ENCODE measurements at regions not wholly inside any gene's neighbourhood (a gene's known extent, or its start where the extent isn't known, plus 50 kb on each side); places are given as distances from the start of the nearest gene placed in this dataset.

- no peaks in the 10 kb centered on the region for H3K4me1 Mint-ChIP-seq
- no peak overlapping the region for H3K27ac Mint-ChIP-seq
- H3K9me3 Mint-ChIP-seq: no peaks in the 10 kb centered on the region
- DNase-seq (ENCODE audit: low spot score in 2 of 2) (no peak), ATAC-seq (ENCODE audit: low read depth) (no peak)
- H3K36me3 Mint-ChIP-seq: no peaks in the 10 kb centered on the region
- H3K27me3 Mint-ChIP-seq: peaks cover 9% of the 10 kb centered on the region
- no peak overlapping the region for H3K4me3 Mint-ChIP-seq
Observed at GRCh38 chr4:121277194-121278105, 103.4 kb downstream of the QRFPR start.

- ATAC-seq (ENCODE audit: low read depth) (no peak), DNase-seq (ENCODE audit: low spot score in 2 of 2) (no peak)
- no peak overlapping the region for H3K4me3 Mint-ChIP-seq
- H3K27me3 Mint-ChIP-seq: peaks cover 11% of the 10 kb centered on the region
- no peaks in the 10 kb centered on the region for H3K36me3 Mint-ChIP-seq
- no peak overlapping the region for H3K27ac Mint-ChIP-seq
- H3K9me3 Mint-ChIP-seq: no peaks in the 10 kb centered on the region
- H3K4me1 Mint-ChIP-seq: no peaks in the 10 kb centered on the region
Observed at GRCh38 chr4:121273191-121273590, 107.6 kb downstream of the QRFPR start.

GRCh38 chr4:121272526-121272925 is 108.3 kb downstream of the QRFPR start:
- ATAC-seq (ENCODE audit: low read depth): no peak
- no peaks in the 10 kb centered on the region for H3K36me3 Mint-ChIP-seq

GRCh38 chr4:121270389-121270788 is 106.3 kb upstream of the TNIP3 start:
- ATAC-seq (ENCODE audit: low read depth) (no peak), DNase-seq (ENCODE audit: low spot score in 2 of 2) (no peak)
- no peak overlapping the region for H3K4me3 Mint-ChIP-seq
- no peak overlapping the region for H3K27ac Mint-ChIP-seq
- H3K9me3 Mint-ChIP-seq: no peaks in the 10 kb centered on the region
- no peaks in the 10 kb centered on the region for H3K36me3 Mint-ChIP-seq
- peaks cover 4% of the 10 kb centered on the region for H3K27me3 Mint-ChIP-seq
- H3K4me1 Mint-ChIP-seq: no peaks in the 10 kb centered on the region

More at GRCh38 chr4:121272526-121272925, 108.3 kb downstream of the QRFPR start:
- H3K4me1 Mint-ChIP-seq: no peaks in the 10 kb centered on the region
- peaks cover 8% of the 10 kb centered on the region for H3K27me3 Mint-ChIP-seq
- H3K9me3 Mint-ChIP-seq: no peaks in the 10 kb centered on the region
- no peak overlapping the region for H3K27ac Mint-ChIP-seq
- DNase-seq (ENCODE audit: low spot score in 2 of 2): no peak
- no peak overlapping the region for H3K4me3 Mint-ChIP-seq

- Mint-ChIP-seq H3K4me1 (no peaks in the 10 kb centered on the region), H3K36me3 (no peaks in the 10 kb centered on the region), H3K27me3 (peaks cover 3% of the 10 kb centered on the region), H3K27ac (no peak overlapping the region), H3K9me3 (no peaks in the 10 kb centered on the region), H3K4me3 (no peak overlapping the region)
- ATAC-seq (ENCODE audit: low read depth) (no peak), DNase-seq (ENCODE audit: low spot score in 2 of 2) (no peak)
Observed at GRCh38 chr4:121269001-121269400, 104.9 kb upstream of the TNIP3 start.

GRCh38 chr4:121266982-121267381 is 102.9 kb upstream of the TNIP3 start:
- no peak for ATAC-seq (ENCODE audit: low read depth)
- Mint-ChIP-seq H3K9me3 (no peaks in the 10 kb centered on the region), H3K4me1 (no peaks in the 10 kb centered on the region), H3K27me3 (peaks cover 4% of the 10 kb centered on the region), H3K27ac (no peak overlapping the region), H3K4me3 (no peak overlapping the region), H3K36me3 (no peaks in the 10 kb centered on the region)
- DNase-seq (ENCODE audit: low spot score in 2 of 2): no peak

- no peaks in the 10 kb centered on the region for H3K27me3 Mint-ChIP-seq
- peaks cover 4% of the 10 kb centered on the region for H3K4me1 Mint-ChIP-seq
- no peak for ATAC-seq (ENCODE audit: low read depth)
Observed at GRCh38 chr4:121256887-121257466, 92.9 kb upstream of the TNIP3 start.

GRCh38 chr4:121255986-121256750 is 92.0 kb upstream of the TNIP3 start:
- Mint-ChIP-seq H3K4me1 (peaks cover 4% of the 10 kb centered on the region), H3K36me3 (no peaks in the 10 kb centered on the region), H3K27ac (no peak overlapping the region), H3K27me3 (no peaks in the 10 kb centered on the region), H3K9me3 (no peaks in the 10 kb centered on the region), H3K4me3 (no peak overlapping the region)
- DNase-seq (ENCODE audit: low spot score in 2 of 2) (no peak), ATAC-seq (ENCODE audit: low read depth) (no peak)

More at GRCh38 chr4:121256887-121257466, 92.9 kb upstream of the TNIP3 start:
- Mint-ChIP-seq H3K27ac (no peak overlapping the region), H3K4me3 (no peak overlapping the region), H3K36me3 (no peaks in the 10 kb centered on the region), H3K9me3 (no peaks in the 10 kb centered on the region)
- DNase-seq (ENCODE audit: low spot score in 2 of 2): no peak

- Mint-ChIP-seq H3K27me3 (no peaks in the 10 kb centered on the region), H3K9me3 (no peaks in the 10 kb centered on the region), H3K36me3 (no peaks in the 10 kb centered on the region), H3K27ac (no peak overlapping the region), H3K4me3 (no peak overlapping the region), H3K4me1 (peaks cover 4% of the 10 kb centered on the region)
- DNase-seq (ENCODE audit: low spot score in 2 of 2): no peak
- no peak for ATAC-seq (ENCODE audit: low read depth)
Observed at GRCh38 chr4:121253961-121254360, 89.8 kb upstream of the TNIP3 start.

GRCh38 chr4:121252224-121252806 is 88.2 kb upstream of the TNIP3 start:
- DNase-seq (ENCODE audit: low spot score in 2 of 2): peak; percentile 25 to 44
- Mint-ChIP-seq H3K27ac (no peak overlapping the region), H3K36me3 (no peaks in the 10 kb centered on the region), H3K27me3 (no peaks in the 10 kb centered on the region), H3K4me3 (no peak overlapping the region), H3K9me3 (no peaks in the 10 kb centered on the region), H3K4me1 (no peaks in the 10 kb centered on the region)
- peak; percentile 59 for ATAC-seq (ENCODE audit: low read depth)

GRCh38 chr4:121248747-121249146 is 84.6 kb upstream of the TNIP3 start:
- no peaks in the 10 kb centered on the region for H3K4me1 Mint-ChIP-seq
- no peaks in the 10 kb centered on the region for H3K36me3 Mint-ChIP-seq
- H3K4me3 Mint-ChIP-seq: no peak overlapping the region
- no peak for DNase-seq (ENCODE audit: low spot score in 2 of 2)
- H3K27me3 Mint-ChIP-seq: no peaks in the 10 kb centered on the region
- ATAC-seq (ENCODE audit: low read depth): no peak
- no peak overlapping the region for H3K27ac Mint-ChIP-seq
- H3K9me3 Mint-ChIP-seq: no peaks in the 10 kb centered on the region

- no peak for DNase-seq (ENCODE audit: low spot score in 2 of 2)
- ATAC-seq (ENCODE audit: low read depth): no peak
- Mint-ChIP-seq H3K27ac (no peak overlapping the region), H3K4me3 (no peak overlapping the region), H3K27me3 (no peaks in the 10 kb centered on the region), H3K4me1 (no peaks in the 10 kb centered on the region), H3K9me3 (no peaks in the 10 kb centered on the region), H3K36me3 (no peaks in the 10 kb centered on the region)
Observed at GRCh38 chr4:121246698-121247097, 82.6 kb upstream of the TNIP3 start.

- ATAC-seq (ENCODE audit: low read depth) (no peak), DNase-seq (ENCODE audit: low spot score in 2 of 2) (no peak)
- no peaks in the 10 kb centered on the region for H3K9me3 Mint-ChIP-seq
- no peak overlapping the region for H3K4me3 Mint-ChIP-seq
- H3K27ac Mint-ChIP-seq: no peak overlapping the region
- no peaks in the 10 kb centered on the region for H3K4me1 Mint-ChIP-seq
- H3K36me3 Mint-ChIP-seq: no peaks in the 10 kb centered on the region
- H3K27me3 Mint-ChIP-seq: no peaks in the 10 kb centered on the region
Observed at GRCh38 chr4:121243485-121243884, 79.4 kb upstream of the TNIP3 start.

Measured in memory B cell (primary cell).